AG04449 (cell line): ENCODE measurements at regions not wholly inside any gene's neighbourhood (a gene's known extent, or its start where the extent isn't known, plus 50 kb on each side); places are given as distances from the start of the nearest gene placed in this dataset.

Experiments used
- CTCF ChIA-PET: fragments of 350-600 bp; formaldehyde crosslinking; extraction: SDS; loops from one replicate; lab custom pipeline; 2021; ENCODE audit warnings: antibody characterized with exemption; lab: Yijun Ruan, JAX
- POLR2A ChIA-PET: fragments of 400-600, 350-600 bp; formaldehyde crosslinking; extraction: SDS; loops from one replicate; lab custom pipeline; 2020; ENCODE audit warnings: antibody characterized with exemption, inconsistent platforms; lab: Yijun Ruan, JAX
- DNase-seq: peaks from one replicate; pipeline ENCODE4 v3.0.0-alpha.2; 2010; ENCODE audit warnings: low read depth, low spot score
- H3K4me3 ChIP-seq: 2 replicates; pipeline ENCODE4 v1.5.1; 2011; ENCODE audit warnings: low read depth, mild to moderate bottlenecking, control low read depth, low read length
- CTCF ChIP-seq: IDR thresholded peaks from one replicate; pipeline ENCODE4 v1.5.1; 2011; ENCODE audit warnings: mild to moderate bottlenecking, moderate library complexity, low read length, control low read depth, inconsistent platforms; ENCODE audit not compliant: insufficient read depth; ENCODE audit errors: missing control alignments

DNA sequence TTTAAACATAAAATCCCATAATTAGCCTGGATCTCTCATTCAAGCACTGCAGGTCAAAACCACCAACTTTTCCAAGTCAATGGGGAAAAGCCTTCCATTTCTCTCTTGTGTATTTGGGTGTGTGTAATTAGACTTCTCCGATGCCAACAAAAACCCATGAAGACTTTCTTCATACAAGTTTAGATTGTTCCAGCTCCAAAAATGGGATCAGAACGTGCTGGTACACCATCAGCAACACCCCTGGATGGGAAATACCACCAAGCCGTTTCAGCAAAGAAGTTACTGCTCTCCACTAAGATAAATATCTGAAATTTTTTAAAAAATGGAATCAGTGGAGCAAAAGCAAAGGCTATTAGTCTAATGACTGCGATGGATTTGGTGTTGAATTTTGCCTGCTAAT is 837.3 kb upstream of the SOX9 start:
- ChIA-PET POLR2A (no interaction called here), CTCF (no interaction called here)
- H3K4me3 ChIP-seq: no peak overlapping the region
- no peak for TF ChIP-seq CTCF
- no peak for DNase-seq

GRCh38 chr17:71284032-71284755 is 836.6 kb upstream of the SOX9 start:
- no peak overlapping the region for H3K4me3 ChIP-seq
- POLR2A ChIA-PET: no interaction called here
- DNase-seq: no peak
- no peak for TF ChIP-seq CTCF
- CTCF ChIA-PET: no interaction called here

GRCh38 chr17:71286625-71287024 is 834.2 kb upstream of the SOX9 start:
- ChIA-PET POLR2A (no interaction called here), CTCF (no interaction called here)
- no peak overlapping the region for H3K4me3 ChIP-seq
- TF ChIP-seq CTCF: no peak
- no peak for DNase-seq

DNA sequence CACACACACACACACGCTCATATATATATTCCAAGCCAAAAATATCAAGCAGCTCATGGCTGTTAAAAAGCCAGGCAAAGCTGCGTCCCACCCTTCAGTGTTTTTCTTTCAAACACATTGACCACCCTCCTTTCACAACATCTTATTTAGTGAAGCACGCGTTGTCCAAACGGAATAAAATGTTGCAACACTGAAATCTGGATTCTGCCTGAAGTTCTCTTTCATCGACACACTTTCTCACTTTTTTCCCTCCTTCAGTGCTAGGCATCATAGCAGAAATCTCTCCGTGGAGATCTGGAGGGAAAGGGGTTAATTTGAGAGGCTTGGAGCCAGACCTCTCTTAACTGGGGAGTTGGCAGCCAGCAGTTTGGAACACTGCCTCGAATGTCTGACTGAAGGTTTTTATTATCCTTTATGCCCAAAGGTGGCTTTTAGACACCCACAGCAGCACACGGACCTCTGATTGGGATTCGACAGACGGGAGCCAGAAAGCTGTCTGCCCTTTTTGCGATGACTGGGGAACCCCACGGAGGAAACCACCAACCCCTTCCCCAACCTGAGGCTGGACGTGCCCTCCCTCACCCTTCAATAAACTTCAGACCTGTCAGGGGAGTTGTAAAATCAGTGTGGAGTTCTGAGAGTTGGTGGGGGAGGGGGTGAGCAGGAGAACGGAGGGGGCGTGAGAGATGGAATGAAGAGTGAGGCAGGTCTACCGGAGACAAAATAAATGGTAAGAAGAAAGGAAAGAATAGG is 833.6 kb upstream of the SOX9 start:
- no peak overlapping the region for H3K4me3 ChIP-seq
- ChIA-PET POLR2A (no interaction called here), CTCF (no interaction called here)
- no peak for TF ChIP-seq CTCF
- DNase-seq: no peak

DNA sequence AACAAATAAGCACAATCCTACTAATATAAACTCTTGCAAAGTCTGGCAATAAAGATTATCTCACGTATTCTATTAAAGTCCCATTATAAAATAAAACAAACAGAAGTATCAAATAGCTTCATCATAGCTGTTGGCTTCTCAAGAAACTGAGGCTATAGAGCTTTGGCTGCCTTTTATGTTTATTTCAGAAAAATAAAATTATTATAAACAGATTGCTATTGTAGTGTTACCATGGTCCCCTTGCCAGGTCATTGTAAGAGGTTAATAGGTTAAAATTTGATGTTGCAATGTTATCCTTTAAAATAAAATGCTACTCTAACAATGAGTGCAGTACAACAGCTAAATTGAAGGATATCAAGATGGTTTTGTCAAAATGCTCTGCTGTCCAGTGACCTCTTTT is 828.8 kb upstream of the SOX9 start:
- POLR2A ChIA-PET: no interaction called here
- H3K4me3 ChIP-seq: no peak overlapping the region
- DNase-seq: no peak
- no peak for TF ChIP-seq CTCF
- CTCF ChIA-PET: no interaction called here

DNA sequence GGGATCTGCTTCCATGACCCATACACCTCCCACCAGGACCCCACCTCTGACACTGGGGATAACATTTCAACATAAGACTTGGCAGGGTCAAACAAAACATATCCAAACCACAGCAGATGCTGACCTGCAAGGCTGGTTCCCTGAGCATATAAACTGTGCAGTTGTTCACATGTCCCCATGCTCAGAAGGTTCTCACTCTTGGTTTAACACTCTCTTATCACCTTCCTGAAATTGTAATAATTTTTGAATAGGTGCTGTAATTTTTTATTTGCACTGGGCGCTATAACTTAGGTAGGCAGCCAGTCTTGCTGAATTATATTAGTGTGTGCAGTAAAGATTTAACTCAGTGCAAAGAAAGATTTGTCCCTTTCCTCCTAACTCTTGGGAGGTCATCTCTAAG is 824.8 kb upstream of the SOX9 start:
- H3K4me3 ChIP-seq: no peak overlapping the region
- DNase-seq: no peak
- CTCF ChIA-PET: no interaction called here
- POLR2A ChIA-PET: no interaction called here
- no peak for TF ChIP-seq CTCF
